ENCODE measurements at regions not wholly inside any gene's neighbourhood (a gene's known extent, or its start where the extent isn't known, plus 50 kb on each side); places are given as distances from the start of the nearest gene placed in this dataset.

DNA sequence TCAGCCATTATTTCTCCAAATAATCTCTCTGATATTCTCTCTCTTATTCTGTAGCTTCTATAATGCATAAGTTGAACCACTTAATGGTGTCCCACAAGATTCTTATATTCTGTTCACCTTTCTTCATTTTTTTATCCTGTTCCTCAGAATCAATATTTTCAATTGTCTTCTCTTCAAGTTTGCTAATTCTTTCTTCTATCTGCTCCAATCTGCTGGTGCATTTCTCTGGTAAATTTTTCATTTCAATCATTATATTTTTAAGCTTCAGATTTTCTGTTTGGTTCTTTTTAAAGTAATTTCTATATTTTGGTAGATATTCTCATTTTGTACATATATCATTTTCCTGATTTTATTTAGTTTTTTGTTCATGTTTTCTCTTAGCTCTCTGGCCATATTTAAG is 272.6 kb downstream of the ZEB1 start:
- TF ChIP-seq, protein P1, sequence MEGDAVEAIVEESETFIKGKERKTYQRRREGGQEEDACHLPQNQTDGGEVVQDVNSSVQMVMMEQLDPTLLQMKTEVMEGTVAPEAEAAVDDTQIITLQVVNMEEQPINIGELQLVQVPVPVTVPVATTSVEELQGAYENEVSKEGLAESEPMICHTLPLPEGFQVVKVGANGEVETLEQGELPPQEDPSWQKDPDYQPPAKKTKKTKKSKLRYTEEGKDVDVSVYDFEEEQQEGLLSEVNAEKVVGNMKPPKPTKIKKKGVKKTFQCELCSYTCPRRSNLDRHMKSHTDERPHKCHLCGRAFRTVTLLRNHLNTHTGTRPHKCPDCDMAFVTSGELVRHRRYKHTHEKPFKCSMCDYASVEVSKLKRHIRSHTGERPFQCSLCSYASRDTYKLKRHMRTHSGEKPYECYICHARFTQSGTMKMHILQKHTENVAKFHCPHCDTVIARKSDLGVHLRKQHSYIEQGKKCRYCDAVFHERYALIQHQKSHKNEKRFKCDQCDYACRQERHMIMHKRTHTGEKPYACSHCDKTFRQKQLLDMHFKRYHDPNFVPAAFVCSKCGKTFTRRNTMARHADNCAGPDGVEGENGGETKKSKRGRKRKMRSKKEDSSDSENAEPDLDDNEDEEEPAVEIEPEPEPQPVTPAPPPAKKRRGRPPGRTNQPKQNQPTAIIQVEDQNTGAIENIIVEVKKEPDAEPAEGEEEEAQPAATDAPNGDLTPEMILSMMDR (IDR thresholded peaks at IDR 0.05), result no peak
- TF ChIP-seq POLR2A (IDR thresholded peaks at IDR 0.05), result no peak
- TF ChIP-seq EP300 (IDR thresholded peaks at IDR 0.05), result no peak
